H1 (cell line): ENCODE measurements at regions not wholly inside any gene's neighbourhood (a gene's known extent, or its start where the extent isn't known, plus 50 kb on each side); places are given as distances from the start of the nearest gene placed in this dataset.

Experiments used
- CTCF ChIA-PET: fragments of 300-600 bp; sonication (Branson Sonifier 250); formaldehyde crosslinking; loops from one replicate; lab custom pipeline; 2021; ENCODE audit not compliant: partially characterized antibody; lab: Charles Lee
- POLR2A ChIA-PET: fragments of 300-600 bp; sonication (Branson Sonifier 250); formaldehyde crosslinking; loops from one replicate; lab custom pipeline; 2021; ENCODE audit warnings: inconsistent platforms; ENCODE audit not compliant: partially characterized antibody; lab: Charles Lee
- DNase-seq, 2 experiments: peaks; one replicate each; pipeline versions ENCODE4 v3.0.0 to v3.0.0-alpha.2; 2010 to 2022; ENCODE audit warnings: low spot score in 2 of 2, low read depth in 1 of 2, mixed read lengths in 1 of 2
- FAIRE-seq: peaks from 2 replicates; lab custom pipeline; 2011; peaks lifted over from hg19 to GRCh38; lab: Jason Lieb, UNC
- H2AFZ ChIP-seq: 2 replicates; pipeline ENCODE4 v1.8.1; 2012; ENCODE audit warnings: low read length, inconsistent platforms
- H2AK5ac ChIP-seq: 2 replicates; pipeline ENCODE4 v1.6.1; 2013; ENCODE audit warnings: low read depth, low read length
- H2BK120ac ChIP-seq: replicated peaks from 2 replicates; pipeline ENCODE3; 2013; ENCODE audit warnings: low read depth, low read length, inconsistent platforms
- H2BK12ac ChIP-seq: 2 replicates; pipeline ENCODE4 v1.6.1; 2013; ENCODE audit warnings: low read depth, low read length
- H2BK15ac ChIP-seq: 2 replicates; pipeline ENCODE4 v1.6.1; 2013; ENCODE audit warnings: low read length
- H2BK20ac ChIP-seq: 2 replicates; pipeline ENCODE4 v1.6.1; 2013; ENCODE audit warnings: low read length
- H2BK5ac ChIP-seq: 2 replicates; pipeline ENCODE4 v1.6.1; 2013; ENCODE audit warnings: low read depth, low read length
- H3K14ac ChIP-seq: 2 replicates; pipeline ENCODE4 v1.6.1; 2013; ENCODE audit warnings: inconsistent platforms; ENCODE audit not compliant: insufficient read length
- H3K18ac ChIP-seq: 2 replicates; pipeline ENCODE4 v1.6.1; 2013; ENCODE audit warnings: low read length; ENCODE audit errors: extremely low read depth
- H3K23ac ChIP-seq: 2 replicates; pipeline ENCODE4 v1.6.1; 2013; ENCODE audit warnings: inconsistent platforms; ENCODE audit not compliant: insufficient read length
- H3K23me2 ChIP-seq: 2 replicates; pipeline ENCODE4 v1.6.1; 2013; ENCODE audit warnings: low read depth, low read length
- H3K27ac ChIP-seq: 2 replicates; pipeline ENCODE4 v1.6.1; 2011; ENCODE audit warnings: low read depth, low read length, inconsistent platforms
- H3K27me3 ChIP-seq, 4 experiments: replicated peaks in 1 of 4; 1 replicate in 1 of 4; 2 replicates in 3 of 4; pipeline versions ENCODE4 v1.6.1 to v1.8.1; 2011 to 2013; ENCODE audit warnings: low read length in 3 of 4, mild to moderate bottlenecking in 3 of 4, inconsistent platforms in 2 of 4, mixed read lengths in 2 of 4, moderate library complexity in 1 of 4; ENCODE audit not compliant: control insufficient read depth in 3 of 4, insufficient read depth in 3 of 4; ENCODE audit errors: extremely low read depth in 1 of 4
- H3K36me3 ChIP-seq, 4 experiments: 2 replicates each; pipeline versions ENCODE4 v1.6.1 to v1.8.1; 2011 to 2013; ENCODE audit warnings: mild to moderate bottlenecking in 4 of 4, low read length in 3 of 4, moderate library complexity in 2 of 4, control low read depth in 1 of 4, inconsistent platforms in 1 of 4; ENCODE audit not compliant: insufficient read depth in 4 of 4, control insufficient read depth in 2 of 4
- H3K4ac ChIP-seq: replicated peaks from 2 replicates; pipeline ENCODE3; 2013; ENCODE audit warnings: low read length, low read depth, mixed read lengths, inconsistent platforms; ENCODE audit not compliant: insufficient read length
- H3K4me1 ChIP-seq, 4 experiments: replicated peaks in 1 of 4; 1 replicate in 1 of 4; 2 replicates in 3 of 4; pipeline versions ENCODE4 v1.6.1 to v1.8.1; 2011 to 2013; ENCODE audit warnings: low read length in 3 of 4, inconsistent platforms in 2 of 4, mixed read lengths in 1 of 4; ENCODE audit not compliant: insufficient read depth in 4 of 4, control insufficient read depth in 3 of 4
- H3K4me2 ChIP-seq, 2 experiments: 2 replicates each; pipeline versions ENCODE4 v1.6.1 to v1.8.1; 2011 to 2013; ENCODE audit warnings: low read depth in 2 of 2, low read length in 2 of 2, control low read depth in 1 of 2, inconsistent platforms in 1 of 2, mild to moderate bottlenecking in 1 of 2; ENCODE audit not compliant: insufficient read depth in 1 of 2
- H3K4me3 ChIP-seq, 4 experiments: fragments of 200-600, 300-600 bp in 1 of 4; sonication (generic), shearing (Covaris generic), sonication (Bioruptor Twin) in 1 of 4; 2 replicates each; pipeline versions ENCODE4 v1.5.1 to v1.8.1; 2011 to 2016; ENCODE audit warnings: low read length in 4 of 4, low read depth in 3 of 4, control low read depth in 2 of 4, inconsistent platforms in 2 of 4, mild to moderate bottlenecking in 2 of 4, mixed read lengths in 1 of 4, moderate library complexity in 1 of 4; ENCODE audit not compliant: insufficient read depth in 2 of 4; ENCODE audit errors: extremely low read depth in 1 of 4
- H3K56ac ChIP-seq: replicated peaks from 2 replicates; pipeline ENCODE3; 2013; ENCODE audit warnings: low read depth, mild to moderate bottlenecking, mixed read lengths, low read length, inconsistent platforms; ENCODE audit not compliant: insufficient read length
- H3K79me1 ChIP-seq: 2 replicates; pipeline ENCODE4 v1.6.1; 2013; ENCODE audit warnings: low read depth, low read length, control low read depth
- H3K79me2 ChIP-seq, 2 experiments: 2 replicates each; pipeline versions ENCODE4 v1.6.1 to v1.8.1; 2012 to 2013; ENCODE audit warnings: low read length in 2 of 2, mild to moderate bottlenecking in 2 of 2, inconsistent platforms in 1 of 2; ENCODE audit not compliant: insufficient read depth in 2 of 2, control insufficient read depth in 1 of 2
- H3K9ac ChIP-seq, 4 experiments: replicated peaks in 1 of 4; 1 replicate in 1 of 4; 2 replicates in 3 of 4; pipeline versions ENCODE4 v1.6.1 to v1.8.1; 2011 to 2013; ENCODE audit warnings: low read depth in 3 of 4, low read length in 3 of 4, control low read depth in 2 of 4, mild to moderate bottlenecking in 2 of 4, moderate library complexity in 2 of 4, inconsistent platforms in 1 of 4; ENCODE audit errors: extremely low read depth in 1 of 4
- H3K9me3 ChIP-seq, 2 experiments: 2 replicates each; pipeline versions ENCODE4 v1.6.1 to v1.8.1; 2012 to 2013; ENCODE audit warnings: mild to moderate bottlenecking in 2 of 2, moderate library complexity in 2 of 2, control low read depth in 1 of 2, inconsistent platforms in 1 of 2, low read depth in 1 of 2, low read length in 1 of 2, mixed read lengths in 1 of 2; ENCODE audit not compliant: insufficient read depth in 2 of 2
- H4K20me1 ChIP-seq, 2 experiments: replicated peaks in 1 of 2; 2 replicates each; pipeline versions ENCODE3 to v1.8.1; 2011 to 2013; ENCODE audit warnings: inconsistent platforms in 2 of 2, low read length in 2 of 2, mild to moderate bottlenecking in 1 of 2; ENCODE audit not compliant: insufficient read depth in 2 of 2, control insufficient read depth in 1 of 2
- H4K5ac ChIP-seq: 2 replicates; pipeline ENCODE4 v1.6.1; 2013; ENCODE audit warnings: low read length, low read depth, mixed read lengths, inconsistent platforms; ENCODE audit not compliant: insufficient read length
- H4K8ac ChIP-seq: 2 replicates; pipeline ENCODE4 v1.8.0; 2013; ENCODE audit warnings: mild to moderate bottlenecking, moderate library complexity, low read length, inconsistent platforms; ENCODE audit not compliant: insufficient read depth; ENCODE audit errors: extremely low read depth
- H4K91ac ChIP-seq: replicated peaks from 2 replicates; pipeline ENCODE3; 2013; ENCODE audit warnings: low read length, mixed read lengths, inconsistent platforms; ENCODE audit not compliant: insufficient read length
- EGR1 ChIP-seq: IDR thresholded peaks from 2 replicates; pipeline ENCODE4 v1.6.1; 2011; ENCODE audit warnings: low read depth, low read length, borderline replicate concordance
- EP300 ChIP-seq, 2 experiments: IDR thresholded peaks; 1 replicate in 1 of 2; 2 replicates in 1 of 2; pipeline ENCODE4 v1.6.1; 2011 to 2012; ENCODE audit warnings: low read depth in 2 of 2, low read length in 2 of 2, mild to moderate bottlenecking in 2 of 2, borderline replicate concordance in 1 of 2, inconsistent platforms in 1 of 2, moderate library complexity in 1 of 2
- POLR2A ChIP-seq, 2 experiments: IDR thresholded peaks; 1 replicate in 1 of 2; 2 replicates in 1 of 2; pipeline ENCODE4 v1.6.1; 2011; ENCODE audit warnings: low read depth in 2 of 2, low read length in 2 of 2, mild to moderate bottlenecking in 2 of 2; ENCODE audit errors: control extremely low read depth in 1 of 2
- POLR2AphosphoS5 ChIP-seq: IDR thresholded peaks from 2 replicates; pipeline ENCODE4 v1.6.1; 2011; ENCODE audit warnings: low read depth, low read length
- WGBS, 2 experiments: shearing (Covaris generic) in 1 of 2; methylation state at CpG; one replicate each; pipeline versions ENCODE4 v1.1.6 to v1.1.7; 2013 to 2015; ENCODE audit warnings: low lambda C conversion rate in 2 of 2, mixed read lengths in 2 of 2, inconsistent platforms in 1 of 2, low coverage in 1 of 2, missing lambda C conversion rate in 1 of 2; ENCODE audit not compliant: insufficient replicate concordance in 2 of 2, insufficient coverage in 1 of 2, insufficient read length in 1 of 2; ENCODE audit errors: extremely low coverage in 1 of 2, missing lambda C conversion rate in 1 of 2; 5-methylcytosine and 5-hydroxymethylcytosine counted together

- no peak overlapping the region for H3K18ac ChIP-seq
- H3K27me3 ChIP-seq = peaks cover 0 to 12% (median 3%) of the 10 kb centered on the region in 4 experiments; a peak in 3 of 7 replicates
- WGBS, 2 experiments = 87% methylated on average over 4 of the region's 4 CpGs; no CpG with 5 or more reads in 1 of the 2 experiments
- H2BK20ac ChIP-seq = no peak overlapping the region
- no peak overlapping the region for H3K4me2 ChIP-seq
- FAIRE-seq = no peak
- ChIA-PET CTCF (interaction anchor here (1.3 kb wide), 1 partner anchor 298 kb away, joined by 3 read pairs; no protein-coding TSS in a partner anchor), POLR2A (interaction anchor here (0.8 kb wide), 1 partner anchor 54 kb away, joined by 3 read pairs; no protein-coding TSS in a partner anchor)
- peaks cover 0 to 7% of the 10 kb centered on the region in 2 experiments; a peak in 1 of 4 replicates for H3K79me2 ChIP-seq
- no peak overlapping the region for H3K14ac ChIP-seq
- DNase-seq = no peak
- H2BK120ac ChIP-seq = no peak overlapping the region
- no peak overlapping the region for H3K4ac ChIP-seq
- no peak overlapping the region for H3K27ac ChIP-seq
- no peak overlapping the region for H3K4me3 ChIP-seq
- H2BK12ac ChIP-seq = no peak overlapping the region
- H2AK5ac ChIP-seq = no peak overlapping the region
- H3K4me1 ChIP-seq = peaks cover 0 to 10% (median 4%) of the 10 kb centered on the region in 4 experiments; a peak in 2 of 7 replicates
- H3K23me2 ChIP-seq = peaks cover 4% of the 10 kb centered on the region; the same call in 1 of the 2 replicates
- no peak overlapping the region for H3K56ac ChIP-seq
- no peak overlapping the region for H4K8ac ChIP-seq
- TF ChIP-seq EP300 (IDR thresholded peaks at IDR 0.05; ENCODE audit: borderline replicate concordance in 1 of 2, low read depth in 2 of 2, low read length in 2 of 2) (no peak), POLR2A (IDR thresholded peaks at IDR 0.05; ENCODE audit: control extremely low read depth in 1 of 2, low read depth in 2 of 2, low read length in 2 of 2) (no peak), POLR2AphosphoS5 (no peak), EGR1 (no peak)
- H4K5ac ChIP-seq = no peak overlapping the region
- H3K79me1 ChIP-seq = peaks cover 2% of the 10 kb centered on the region; the same call in 1 of the 2 replicates
- H3K9me3 ChIP-seq = peaks cover 4 to 10% of the 10 kb centered on the region in 2 experiments
- no peak overlapping the region for H4K91ac ChIP-seq
- no peak overlapping the region for H2BK5ac ChIP-seq
- H3K36me3 ChIP-seq = no peaks in the 10 kb centered on the region; a peak in 1 of 8 replicates
- H2AFZ ChIP-seq = no peak overlapping the region
- H3K9ac ChIP-seq = no peak overlapping the region
- H4K20me1 ChIP-seq = peaks cover 16 to 20% of the 10 kb centered on the region in 2 experiments
- H3K23ac ChIP-seq = no peak overlapping the region
- no peak overlapping the region for H2BK15ac ChIP-seq
These were observed 1253.9 kb downstream of the BRD1 start for GRCh38 chr22:48573766-48574165.
